HG03432 (cell line): ENCODE measurements at regions not wholly inside any gene's neighbourhood (a gene's known extent, or its start where the extent isn't known, plus 50 kb on each side); places are given as distances from the start of the nearest gene placed in this dataset.
"Not testable (repeated sequence)": the region's sequence is repeated elsewhere in the genome, so short reads cannot be mapped to it uniquely, and the experiment has no call there.

Experiments
- ATAC-seq: cut with Tn5 transposase; IDR thresholded peaks from one replicate; pipeline ENCODE4 v1.9.1; 2021; ENCODE audit warnings: mild to moderate bottlenecking, moderate library complexity; ENCODE audit not compliant: unreplicated experiment

DNA sequence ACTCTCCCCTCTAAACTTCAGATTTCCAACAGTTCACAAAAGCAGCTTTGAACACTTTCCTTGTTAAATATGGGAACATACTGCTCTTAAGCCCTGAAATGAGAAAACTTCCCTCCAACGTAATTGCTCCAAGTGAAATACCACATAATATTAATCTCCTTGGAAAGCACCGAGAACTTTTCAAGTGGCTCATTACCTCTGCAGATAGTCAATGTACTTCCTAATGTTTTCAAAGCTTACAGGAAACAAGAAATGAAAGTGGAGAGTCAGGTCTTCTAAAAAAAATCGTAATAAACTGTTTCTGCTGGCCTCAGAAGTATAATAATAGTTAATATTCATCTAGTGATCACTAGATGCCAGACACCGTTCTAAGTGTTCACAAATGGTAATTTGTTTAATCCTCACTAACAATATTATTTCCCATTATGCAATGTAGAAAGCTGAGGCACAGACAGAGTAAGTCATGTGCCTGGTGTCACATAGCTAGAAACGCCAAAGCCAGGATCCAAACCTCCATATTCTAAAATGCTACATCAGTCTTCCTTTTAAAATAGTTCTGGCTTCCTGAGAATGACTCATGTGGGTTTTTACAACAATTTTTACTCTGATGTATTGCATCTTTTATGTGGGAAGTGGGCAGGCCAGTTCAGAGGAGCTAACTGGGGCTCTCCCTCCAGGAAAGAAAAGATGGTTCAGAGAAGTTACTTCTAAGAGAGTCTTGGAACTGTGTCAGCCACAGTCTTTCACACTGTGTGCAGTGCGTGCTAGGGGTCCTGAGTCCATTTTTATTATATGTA, 177.2 kb downstream of the PLPPR4 start:
- peak; percentile 59 for ATAC-seq

- ATAC-seq: not testable (repeated sequence)
Measured at GRCh38 chr1:99444211-99444927, 180.1 kb downstream of the PLPPR4 start.

DNA sequence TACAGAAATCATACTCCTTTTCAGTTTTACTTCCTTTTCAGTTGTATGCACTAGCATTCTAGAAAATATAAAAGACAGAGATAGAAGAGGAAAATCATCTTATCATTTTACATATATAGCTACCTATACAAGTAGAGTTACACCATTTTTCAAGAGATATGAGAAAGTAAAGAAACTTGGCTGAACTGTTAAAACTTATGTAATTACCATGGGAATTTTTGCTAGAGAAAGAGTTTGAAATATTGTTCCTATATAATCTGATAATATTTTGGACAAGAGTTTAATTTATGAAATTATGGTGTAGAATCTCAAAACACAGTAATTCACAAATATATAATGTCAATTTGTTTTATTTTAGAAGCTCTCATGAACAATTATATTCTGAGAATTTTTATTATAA, 180.8 kb downstream of the PLPPR4 start:
- no peak for ATAC-seq

- no peak for ATAC-seq
Measured at GRCh38 chr1:99445486-99445885, 181.2 kb downstream of the PLPPR4 start.

- no peak for ATAC-seq
Measured at GRCh38 chr1:99447721-99448120, 183.4 kb downstream of the PLPPR4 start.

DNA sequence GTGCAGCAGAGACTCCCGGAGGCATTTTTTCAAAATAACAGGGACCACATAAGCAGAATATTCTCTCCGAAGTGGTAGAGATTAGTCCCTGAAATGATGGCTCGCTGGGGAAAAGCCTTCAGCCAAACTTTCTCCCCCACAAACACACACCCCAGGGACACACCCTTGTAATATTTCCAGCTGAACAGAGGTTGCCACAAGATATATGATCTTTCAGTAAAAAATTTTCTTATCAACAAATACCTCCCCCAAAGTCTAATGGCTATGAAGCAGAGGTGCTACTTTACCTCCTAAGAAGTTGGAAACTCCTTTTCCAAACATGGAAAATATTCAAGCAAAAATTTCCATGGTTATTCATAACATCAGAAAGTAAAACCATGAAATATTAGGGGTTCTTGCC, 190.2 kb upstream of the PALMD start:
- no peak for ATAC-seq

DNA sequence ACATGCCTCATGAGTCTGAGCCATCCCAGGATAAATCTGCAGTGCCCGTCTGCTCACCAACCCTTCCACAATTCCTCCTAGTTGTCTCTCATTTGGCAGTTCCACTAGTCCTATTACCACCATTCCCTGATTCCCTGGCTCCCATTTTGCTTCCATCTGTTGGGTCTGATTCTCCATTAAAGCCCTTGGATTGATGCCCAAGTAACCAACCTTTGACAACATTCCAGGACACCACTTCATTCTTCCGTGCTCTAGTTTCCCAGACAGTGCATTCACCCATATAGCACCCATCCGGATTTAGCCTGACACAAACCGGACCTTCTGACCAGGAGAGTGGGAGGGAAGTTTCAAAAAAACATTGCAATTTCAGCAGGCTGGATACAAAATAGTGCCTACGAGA, 189.4 kb upstream of the PALMD start:
- ATAC-seq: no peak

DNA sequence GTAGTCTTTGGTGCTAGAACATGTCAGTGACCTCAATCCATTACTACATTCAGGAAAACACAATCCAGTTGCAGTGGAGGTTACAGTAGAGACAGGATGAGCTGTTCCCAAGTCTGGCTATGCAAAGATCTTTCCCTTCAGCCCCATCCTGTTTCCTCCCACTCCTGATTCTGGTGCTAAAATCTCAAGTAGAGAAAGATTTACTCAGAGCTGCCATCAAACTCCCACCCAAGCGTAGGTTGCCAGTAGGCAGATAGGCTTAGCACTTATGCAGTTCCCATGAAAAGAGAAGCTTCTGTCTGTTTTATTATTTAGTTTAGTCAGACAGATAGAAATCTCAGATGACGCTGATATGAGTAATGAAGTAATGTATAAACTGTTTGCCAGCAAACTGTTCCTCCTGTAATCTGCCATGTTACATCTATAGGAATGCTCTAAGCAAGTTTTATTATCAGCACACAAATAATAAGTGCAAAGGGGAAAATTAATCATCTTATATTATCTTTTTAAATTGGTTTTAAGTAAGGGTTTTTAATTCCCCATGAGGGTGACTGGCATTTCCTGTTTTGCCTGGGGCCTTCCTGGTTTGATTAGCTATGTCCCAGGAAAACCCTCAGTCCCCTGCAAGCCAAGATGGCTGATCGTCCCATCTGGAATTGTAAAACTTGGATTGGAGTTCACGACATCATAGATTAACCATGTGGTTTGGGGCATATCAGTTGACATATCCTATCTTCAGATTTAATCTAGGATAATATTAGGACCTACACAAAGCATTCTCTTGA, 188.3 kb upstream of the PALMD start:
- no peak for ATAC-seq

DNA sequence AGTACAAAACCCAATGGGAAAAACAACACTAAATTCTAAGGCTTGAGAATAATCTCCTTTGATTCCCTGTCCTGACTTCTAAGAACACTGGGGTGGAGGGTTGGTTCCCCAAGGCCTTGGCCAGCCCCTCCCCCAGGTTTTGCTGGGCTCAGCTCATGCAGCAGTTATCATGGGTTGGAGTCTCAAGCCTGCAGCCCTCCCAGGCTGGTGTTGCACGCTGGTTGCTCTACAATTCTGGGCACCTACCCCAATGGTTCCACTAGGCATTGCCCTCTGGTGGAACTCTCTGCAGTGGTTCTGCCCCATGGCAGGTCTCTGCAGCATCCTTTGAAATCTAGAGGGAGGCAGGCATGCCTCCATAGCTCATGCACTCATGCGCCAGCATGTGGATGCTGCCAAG, 184.4 kb upstream of the PALMD start:
- ATAC-seq: no peak

- no peak for ATAC-seq
Measured at GRCh38 chr1:99464738-99465137, 181.2 kb upstream of the PALMD start.

- ATAC-seq: no peak
Measured at GRCh38 chr1:99465176-99465900, 180.6 kb upstream of the PALMD start.

GRCh38 chr1:99467645-99468044, 178.3 kb upstream of the PALMD start:
- no peak for ATAC-seq

DNA sequence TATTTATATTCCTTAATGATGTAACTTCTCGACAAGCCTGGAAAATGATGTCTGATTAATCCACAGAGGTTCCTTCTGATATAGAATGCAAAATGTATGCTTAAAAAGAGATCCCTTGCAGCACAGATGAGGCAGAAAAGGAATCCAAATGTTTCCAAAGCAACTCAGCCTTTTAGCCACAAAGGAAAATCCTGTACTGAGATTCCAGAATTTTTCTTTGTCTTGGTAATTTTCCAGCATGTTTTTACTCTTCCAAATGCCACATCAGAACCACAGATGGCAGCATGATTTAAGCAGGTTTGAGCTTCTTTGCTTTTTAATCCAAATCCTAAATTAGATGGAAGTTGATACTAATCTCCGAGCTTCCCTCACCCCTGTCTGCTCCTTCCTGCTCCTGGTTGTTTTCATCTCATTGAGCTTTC, 176.4 kb upstream of the PALMD start:
- no peak for ATAC-seq

DNA sequence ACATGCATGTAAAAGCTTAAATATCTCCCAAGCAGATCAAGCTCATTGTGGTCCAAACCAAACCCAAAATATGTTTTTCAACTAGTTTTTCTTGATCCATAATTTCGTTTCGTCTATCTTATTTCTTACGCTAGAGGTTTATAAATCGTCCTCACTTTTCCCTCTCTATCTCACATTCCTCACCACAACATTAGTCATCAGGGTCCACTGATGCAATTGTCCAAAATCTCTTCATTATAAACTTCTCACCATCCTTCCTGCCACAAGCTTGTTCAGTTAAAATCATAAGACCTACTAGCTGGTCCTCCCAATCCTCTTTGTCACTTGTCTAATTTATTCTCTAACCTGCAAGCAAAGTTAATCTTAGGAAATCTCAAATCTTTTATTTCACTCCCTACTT, 173.0 kb upstream of the PALMD start:
- ATAC-seq: no peak

- no peak for ATAC-seq
Measured at GRCh38 chr1:99474350-99474893, 171.5 kb upstream of the PALMD start.

DNA sequence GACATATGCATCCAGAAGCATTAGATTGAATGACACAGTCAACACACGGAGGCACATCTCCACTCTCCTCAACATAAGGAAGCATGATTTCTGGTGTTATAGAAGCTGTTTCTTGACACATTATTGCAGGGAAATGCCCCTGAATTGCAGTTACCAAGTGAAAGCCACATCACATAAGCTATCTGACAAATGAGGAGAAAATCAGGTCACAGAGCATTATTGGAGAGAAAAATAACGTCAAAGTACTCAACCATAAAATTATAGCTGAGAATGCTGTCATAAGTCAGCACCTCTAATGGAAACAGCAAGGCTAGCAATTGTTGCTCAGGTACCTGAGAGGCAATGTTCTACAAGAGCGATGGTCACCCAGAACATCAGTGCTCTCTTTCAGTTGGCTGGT, 169.9 kb upstream of the PALMD start:
- no peak for ATAC-seq

DNA sequence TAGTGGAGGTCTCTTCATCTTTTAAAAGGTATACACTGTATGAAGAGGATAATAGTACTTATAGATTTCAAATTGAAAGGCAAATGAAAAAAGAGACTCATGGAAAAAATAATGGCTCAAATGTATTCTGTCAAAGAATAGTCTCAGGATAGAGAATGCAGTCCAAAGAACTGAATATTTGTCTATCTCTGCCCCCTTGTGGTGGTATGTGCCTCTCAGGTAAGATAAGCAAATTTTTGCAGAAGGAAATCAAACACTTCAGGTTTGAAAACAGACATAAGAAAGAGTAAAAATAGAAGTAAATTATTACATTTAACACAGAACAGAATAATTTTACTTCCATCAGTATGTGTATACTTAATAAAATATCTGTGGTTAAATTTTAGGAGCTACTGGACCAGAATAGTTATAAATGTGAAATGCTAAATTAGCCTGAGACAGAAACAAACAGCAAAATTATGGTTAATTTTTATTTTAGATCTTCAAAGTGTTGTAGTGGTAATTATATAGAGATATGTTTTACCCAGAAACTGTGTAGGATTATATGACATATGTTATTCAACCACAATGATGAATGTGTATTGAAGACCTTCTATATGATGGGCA, 164.4 kb upstream of the PALMD start:
- peak; percentile 80 for ATAC-seq

- no peak for ATAC-seq
Measured at GRCh38 chr1:99482286-99482685, 163.6 kb upstream of the PALMD start.

- ATAC-seq: no peak
Measured at GRCh38 chr1:99482750-99483149, 163.2 kb upstream of the PALMD start.

- no peak for ATAC-seq
Measured at GRCh38 chr1:99490031-99490430, 155.9 kb upstream of the PALMD start.
